GM19397 (cell line): ENCODE measurements at regions not wholly inside any gene's neighbourhood (a gene's known extent, or its start where the extent isn't known, plus 50 kb on each side); places are given as distances from the start of the nearest gene placed in this dataset.
"Not testable (repeated sequence)": the region's sequence is repeated elsewhere in the genome, so short reads cannot be mapped to it uniquely, and the experiment has no call there.

Source experiments
- ATAC-seq: cut with Tn5 transposase; IDR thresholded peaks from one replicate; pipeline ENCODE4 v1.9.1; 2021; ENCODE audit warnings: mild to moderate bottlenecking, moderate library complexity; ENCODE audit not compliant: unreplicated experiment

GRCh38 chr12:70069221-70070105, 173.8 kb upstream of the CNOT2 start:
- ATAC-seq: no peak

- no peak for ATAC-seq
Observed at GRCh38 chr12:70070494-70071007, 172.7 kb upstream of the CNOT2 start.

GRCh38 chr12:70074510-70074909, 168.7 kb upstream of the CNOT2 start:
- ATAC-seq: no peak

- ATAC-seq: no peak
Observed at GRCh38 chr12:70077441-70077840, 165.8 kb upstream of the CNOT2 start.

GRCh38 chr12:70078161-70078560, 165.1 kb upstream of the CNOT2 start:
- ATAC-seq: no peak

GRCh38 chr12:70080566-70080965, 162.7 kb upstream of the CNOT2 start:
- no peak for ATAC-seq

- ATAC-seq: no peak
Observed at GRCh38 chr12:70082997-70083676, 160.1 kb upstream of the CNOT2 start.

- ATAC-seq: no peak
Observed at GRCh38 chr12:70083677-70084020, 159.6 kb upstream of the CNOT2 start.

GRCh38 chr12:70086372-70086771, 156.9 kb upstream of the CNOT2 start:
- not testable (repeated sequence) for ATAC-seq

GRCh38 chr12:70091021-70091521, 152.2 kb upstream of the CNOT2 start:
- ATAC-seq: no peak

- no peak for ATAC-seq
Observed at GRCh38 chr12:70094467-70094866, 148.8 kb upstream of the CNOT2 start.

GRCh38 chr12:70096759-70097410, 146.3 kb upstream of the CNOT2 start:
- ATAC-seq: no peak

- ATAC-seq: no peak
Observed at GRCh38 chr12:70101064-70101463, 142.2 kb upstream of the CNOT2 start.

GRCh38 chr12:70106347-70106746, 136.9 kb upstream of the CNOT2 start:
- ATAC-seq: no peak

GRCh38 chr12:70110085-70110484, 133.1 kb upstream of the CNOT2 start:
- ATAC-seq: no peak

- ATAC-seq: no peak
Observed at GRCh38 chr12:70117670-70118069, 125.6 kb upstream of the CNOT2 start.

GRCh38 chr12:70120970-70121369, 122.3 kb upstream of the CNOT2 start:
- no peak for ATAC-seq

- ATAC-seq: no peak
Observed at GRCh38 chr12:70121562-70121961, 121.7 kb upstream of the CNOT2 start.

- ATAC-seq: no peak
Observed at GRCh38 chr12:70122804-70123203, 120.4 kb upstream of the CNOT2 start.

GRCh38 chr12:70149013-70149412, 94.2 kb upstream of the CNOT2 start:
- no peak for ATAC-seq

- ATAC-seq: no peak
Observed at GRCh38 chr12:70149665-70150064, 93.6 kb upstream of the CNOT2 start.
